ENCODE measurements at regions not wholly inside any gene's neighbourhood (a gene's known extent, or its start where the extent isn't known, plus 50 kb on each side); places are given as distances from the start of the nearest gene placed in this dataset.
A peak's percentile ranks its signal among the peaks of the same experiment; 100 is the strongest.

DNA sequence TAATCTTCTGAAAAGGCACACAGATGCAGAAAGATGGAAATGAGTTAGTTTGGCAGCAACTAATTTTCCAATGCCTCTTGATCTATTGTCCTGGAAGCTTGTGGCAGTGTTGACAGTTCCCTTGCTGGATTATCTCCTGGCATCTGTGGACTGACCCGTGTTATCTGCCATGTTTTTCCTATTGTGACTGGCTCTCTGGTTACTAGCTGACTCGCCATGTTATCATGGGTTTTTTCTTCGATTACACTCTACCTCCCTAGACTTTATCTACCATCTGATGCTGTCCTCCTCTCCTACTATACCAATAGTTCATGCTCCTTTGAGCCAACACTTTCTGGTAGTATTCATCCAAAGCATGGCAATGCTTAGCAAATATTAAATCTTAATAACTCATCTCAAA, 63.3 kb upstream of the FLRT2 start:
- Histone ChIP-seq H3K4me3 (replicated peaks in 1 of 3; ENCODE audit: insufficient read depth in 1 of 3, low read depth in 1 of 3, low read length in 3 of 3) (no peak overlapping the region), H4K20me1 (replicated peaks; ENCODE audit: control insufficient read depth, extremely low read depth, insufficient read depth, low read length) (no peaks in the 10 kb centered on the region), H3K79me2 (ENCODE audit: control insufficient read depth, insufficient read depth, low read length) (no peaks in the 10 kb centered on the region), H3K9me3 (replicated peaks; ENCODE audit: control insufficient read depth, insufficient read depth, low read length) (no peaks in the 10 kb centered on the region), H2AFZ (ENCODE audit: low read depth, low read length) (peak overlapping the region; percentile 53), H3K36me3 (ENCODE audit: control insufficient read depth in 2 of 2, extremely low read depth in 1 of 2, insufficient read depth in 2 of 2, low read length in 2 of 2) (no peaks in the 10 kb centered on the region), H3K9ac (replicated peaks; ENCODE audit: extremely low read depth, insufficient read depth, low read length) (no peak overlapping the region), H3K9me1 (replicated peaks; ENCODE audit: control insufficient read depth, extremely low read depth, insufficient read depth, low read length) (no peaks in the 10 kb centered on the region), H3K4me2 (ENCODE audit: insufficient read depth, low read length) (no peak overlapping the region), H3K27me3 (ENCODE audit: control insufficient read depth in 2 of 2, insufficient read depth in 2 of 2, low read length in 2 of 2) (no peaks in the 10 kb centered on the region), H3K27ac (ENCODE audit: insufficient read depth, low read depth, low read length) (no peak overlapping the region), H3K4me1 (ENCODE audit: control insufficient read depth, extremely low read depth, insufficient read depth, low read length) (peaks cover 13% of the 10 kb centered on the region)
- ChIA-PET POLR2A (interaction anchor here (0.8 kb wide), 1 partner anchor 985 kb away, joined by 5 read pairs; no protein-coding TSS in a partner anchor), CTCF (no interaction called here)
- peak; percentile 96 for TF ChIP-seq GATA2 (IDR thresholded peaks at IDR 0.05; ENCODE audit: insufficient read depth, insufficient read length, low read depth, low read length)
- TF ChIP-seq EZH2 (IDR thresholded peaks at IDR 0.05; ENCODE audit: borderline replicate concordance, low read depth, low read length, severe bottlenecking), result no peak
- TF ChIP-seq FOS (IDR thresholded peaks at IDR 0.05; ENCODE audit: borderline replicate concordance, insufficient read depth, low read length), result peak; percentile 69
- no peak for TF ChIP-seq JUN (IDR thresholded peaks at IDR 0.05; ENCODE audit: borderline replicate concordance, insufficient read depth, insufficient read length, low read depth)
- dilution Hi-C loops (cut with MboI; ENCODE audit: extremely low pct_ligation_motif_present, low sequenced_read_pairs) (no loop called here), intact Hi-C loops (cut with micrococcal nuclease) (no loop called here)
- no TSS peak for BruUV-seq (replicated peaks)
- FAIRE-seq, result peak; percentile 12
- peak; percentile 38 for DNase-seq (ENCODE audit: low read depth, low spot score)

- H3K9me1 ChIP-seq (replicated peaks; ENCODE audit: control insufficient read depth, extremely low read depth, insufficient read depth, low read length), result no peaks in the 10 kb centered on the region
- TF ChIP-seq EZH2 (IDR thresholded peaks at IDR 0.05; ENCODE audit: borderline replicate concordance, low read depth, low read length, severe bottlenecking) (no peak), MYC (IDR thresholded peaks at IDR 0.05; ENCODE audit: low read depth, low read length) (no peak), POLR2A (IDR thresholded peaks at IDR 0.05; ENCODE audit: low read depth, low read length) (no peak), GATA2 (IDR thresholded peaks at IDR 0.05; ENCODE audit: insufficient read depth, insufficient read length, low read depth, low read length) (no peak), JUN (IDR thresholded peaks at IDR 0.05; ENCODE audit: borderline replicate concordance, insufficient read depth, insufficient read length, low read depth) (no peak), FOS (IDR thresholded peaks at IDR 0.05; ENCODE audit: borderline replicate concordance, insufficient read depth, low read length) (no peak), POLR2AphosphoS5 (IDR thresholded peaks at IDR 0.05; ENCODE audit: insufficient read depth, low read depth, low read length) (no peak)
- TF ChIP-seq, protein P1, sequence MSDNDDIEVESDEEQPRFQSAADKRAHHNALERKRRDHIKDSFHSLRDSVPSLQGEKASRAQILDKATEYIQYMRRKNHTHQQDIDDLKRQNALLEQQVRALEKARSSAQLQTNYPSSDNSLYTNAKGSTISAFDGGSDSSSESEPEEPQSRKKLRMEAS (IDR thresholded peaks at IDR 0.05; ENCODE audit: insufficient read depth, insufficient read length), result no peak
- TF ChIP-seq, protein P2, sequence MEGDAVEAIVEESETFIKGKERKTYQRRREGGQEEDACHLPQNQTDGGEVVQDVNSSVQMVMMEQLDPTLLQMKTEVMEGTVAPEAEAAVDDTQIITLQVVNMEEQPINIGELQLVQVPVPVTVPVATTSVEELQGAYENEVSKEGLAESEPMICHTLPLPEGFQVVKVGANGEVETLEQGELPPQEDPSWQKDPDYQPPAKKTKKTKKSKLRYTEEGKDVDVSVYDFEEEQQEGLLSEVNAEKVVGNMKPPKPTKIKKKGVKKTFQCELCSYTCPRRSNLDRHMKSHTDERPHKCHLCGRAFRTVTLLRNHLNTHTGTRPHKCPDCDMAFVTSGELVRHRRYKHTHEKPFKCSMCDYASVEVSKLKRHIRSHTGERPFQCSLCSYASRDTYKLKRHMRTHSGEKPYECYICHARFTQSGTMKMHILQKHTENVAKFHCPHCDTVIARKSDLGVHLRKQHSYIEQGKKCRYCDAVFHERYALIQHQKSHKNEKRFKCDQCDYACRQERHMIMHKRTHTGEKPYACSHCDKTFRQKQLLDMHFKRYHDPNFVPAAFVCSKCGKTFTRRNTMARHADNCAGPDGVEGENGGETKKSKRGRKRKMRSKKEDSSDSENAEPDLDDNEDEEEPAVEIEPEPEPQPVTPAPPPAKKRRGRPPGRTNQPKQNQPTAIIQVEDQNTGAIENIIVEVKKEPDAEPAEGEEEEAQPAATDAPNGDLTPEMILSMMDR (IDR thresholded peaks at IDR 0.05; ENCODE audit: extremely low read depth in 1 of 2, insufficient read depth in 1 of 2, low read depth in 1 of 2, low read length in 2 of 2), result no peak
- dilution Hi-C loops (cut with MboI; ENCODE audit: extremely low pct_ligation_motif_present, low sequenced_read_pairs) (no loop called here), intact Hi-C loops (cut with micrococcal nuclease) (no loop called here)
- no peaks in the 10 kb centered on the region for H3K36me3 ChIP-seq (ENCODE audit: control insufficient read depth in 2 of 2, extremely low read depth in 1 of 2, insufficient read depth in 2 of 2, low read length in 2 of 2)
- no peak overlapping the region for H3K4me3 ChIP-seq (replicated peaks in 1 of 3; ENCODE audit: insufficient read depth in 1 of 3, low read depth in 1 of 3, low read length in 3 of 3)
- no peak overlapping the region for H3K9ac ChIP-seq (replicated peaks; ENCODE audit: extremely low read depth, insufficient read depth, low read length)
- H3K79me2 ChIP-seq (ENCODE audit: control insufficient read depth, insufficient read depth, low read length), result no peaks in the 10 kb centered on the region
- no peaks in the 10 kb centered on the region for H3K27me3 ChIP-seq (ENCODE audit: control insufficient read depth in 2 of 2, insufficient read depth in 2 of 2, low read length in 2 of 2)
- no peak overlapping the region for H3K27ac ChIP-seq (ENCODE audit: insufficient read depth, low read depth, low read length)
- FAIRE-seq, result no peak
- no peak for DNase-seq (ENCODE audit: low read depth, low spot score)
- no peaks in the 10 kb centered on the region for H3K9me3 ChIP-seq (replicated peaks; ENCODE audit: control insufficient read depth, insufficient read depth, low read length)
- H3K4me2 ChIP-seq (ENCODE audit: insufficient read depth, low read length), result no peak overlapping the region
- ChIA-PET CTCF (no interaction called here), POLR2A (no interaction called here)
- no peaks in the 10 kb centered on the region for H4K20me1 ChIP-seq (replicated peaks; ENCODE audit: control insufficient read depth, extremely low read depth, insufficient read depth, low read length)
- no peak overlapping the region for H2AFZ ChIP-seq (ENCODE audit: low read depth, low read length)
- no TSS peak for BruUV-seq (replicated peaks)
- peaks cover 33% of the 10 kb centered on the region for H3K4me1 ChIP-seq (ENCODE audit: control insufficient read depth, extremely low read depth, insufficient read depth, low read length)
Observed at GRCh38 chr14:85468816-85469215, 61.1 kb upstream of the FLRT2 start.
